ENCODE measurements at regions not wholly inside any gene's neighbourhood (a gene's known extent, or its start where the extent isn't known, plus 50 kb on each side); places are given as distances from the start of the nearest gene placed in this dataset.

DNA sequence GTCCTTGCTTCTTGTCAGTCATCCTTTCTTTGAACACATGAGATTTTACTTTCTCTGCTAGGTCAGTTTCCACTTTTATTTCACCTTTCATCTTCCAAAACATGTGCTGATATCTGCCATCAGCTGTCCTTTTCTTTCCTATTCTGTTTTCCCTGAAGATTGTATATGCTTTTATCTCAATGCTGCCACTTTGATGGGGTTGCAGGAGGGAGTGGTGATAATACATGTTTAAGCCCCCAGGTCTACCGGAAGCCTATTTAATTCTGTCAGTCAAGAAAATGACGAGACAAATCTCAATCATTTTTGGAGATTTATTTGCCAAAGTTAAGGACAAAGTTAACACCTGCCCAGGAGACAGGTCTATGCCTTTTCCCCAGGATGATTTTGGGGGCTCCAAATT, 73.8 kb downstream of the MRPL32 start:
- TF ChIP-seq CTCF (IDR thresholded peaks at IDR 0.05) = no peak
- WGBS (ENCODE audit: insufficient coverage) = 95% methylated on average over 2 of the region's 2 CpGs
- Histone ChIP-seq H3K9me3 (ENCODE audit: control insufficient read depth, insufficient read depth, low read length) (no peaks in the 10 kb centered on the region), H3K4me3 (ENCODE audit: low read length) (no peak overlapping the region), H3K27me3 (ENCODE audit: control insufficient read depth, insufficient read depth, low read length) (no peaks in the 10 kb centered on the region), H3K4me1 (ENCODE audit: control insufficient read depth, insufficient read depth, low read length) (no peaks in the 10 kb centered on the region), H3K36me3 (ENCODE audit: control insufficient read depth, insufficient read depth, low read length) (no peaks in the 10 kb centered on the region), H3K27ac (ENCODE audit: low read length) (no peak overlapping the region)
- Mint-ChIP-seq H3K4me3 (no peak overlapping the region), H3K4me1 (no peaks in the 10 kb centered on the region), H3K27me3 (ENCODE audit: low read depth in 2 of 2) (peaks cover 15% of the 10 kb centered on the region in 2 donors), H3K9me3 (no peaks in the 10 kb centered on the region), H3K27ac (no peak overlapping the region), H3K36me3 (no peaks in the 10 kb centered on the region)
- ATAC-seq (no peak), DNase-seq (no peak)
- intact Hi-C loops (cut with micrococcal nuclease) = no loop called here

DNA sequence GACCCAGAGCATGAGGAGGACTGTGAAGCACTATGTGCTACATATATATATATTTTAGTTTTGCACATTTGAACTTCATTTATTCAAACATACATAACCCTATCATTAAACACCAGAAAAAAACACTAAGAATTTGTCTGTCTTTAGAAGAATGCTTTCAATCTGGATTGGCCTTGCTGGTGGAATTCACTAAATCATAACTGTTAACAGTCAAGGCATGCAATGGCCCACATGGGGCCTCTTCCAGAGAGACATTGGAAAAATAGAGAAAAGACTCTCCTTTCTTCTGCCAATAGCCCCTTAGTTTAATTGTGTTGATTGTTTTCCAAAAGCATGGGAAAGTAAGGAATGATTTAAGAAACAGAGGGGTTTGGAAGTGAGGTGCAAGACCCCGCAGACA, 77.9 kb downstream of the MRPL32 start:
- H3K27ac ChIP-seq (ENCODE audit: low read length) = no peak overlapping the region
- no peak for ATAC-seq
- no peaks in the 10 kb centered on the region for H3K36me3 ChIP-seq (ENCODE audit: control insufficient read depth, insufficient read depth, low read length)
- 100% methylated on average over 1 of the region's 1 CpG for WGBS (ENCODE audit: insufficient coverage)
- H3K27ac Mint-ChIP-seq = no peak overlapping the region
- no peak overlapping the region for H3K4me3 Mint-ChIP-seq
- TF ChIP-seq CTCF (IDR thresholded peaks at IDR 0.05) = no peak
- H3K9me3 Mint-ChIP-seq = peaks cover 2% of the 10 kb centered on the region in 2 donors
- no peaks in the 10 kb centered on the region for H3K36me3 Mint-ChIP-seq
- H3K4me1 ChIP-seq (ENCODE audit: control insufficient read depth, insufficient read depth, low read length) = no peaks in the 10 kb centered on the region
- H3K27me3 ChIP-seq (ENCODE audit: control insufficient read depth, insufficient read depth, low read length) = no peaks in the 10 kb centered on the region
- H3K9me3 ChIP-seq (ENCODE audit: control insufficient read depth, insufficient read depth, low read length) = no peaks in the 10 kb centered on the region
- intact Hi-C loops (cut with micrococcal nuclease) = no loop called here
- no peak for DNase-seq
- peaks cover 18 to 31% of the 10 kb centered on the region in 2 donors for H3K27me3 Mint-ChIP-seq (ENCODE audit: low read depth in 2 of 2)
- no peaks in the 10 kb centered on the region for H3K4me1 Mint-ChIP-seq
- H3K4me3 ChIP-seq (ENCODE audit: low read length) = no peak overlapping the region

- Mint-ChIP-seq H3K4me3 (no peak overlapping the region), H3K36me3 (no peaks in the 10 kb centered on the region), H3K27me3 (ENCODE audit: low read depth in 2 of 2) (peaks cover 18 to 24% of the 10 kb centered on the region in 2 donors), H3K9me3 (peaks cover 2% of the 10 kb centered on the region in 2 donors), H3K27ac (no peak overlapping the region), H3K4me1 (no peaks in the 10 kb centered on the region)
- no peaks in the 10 kb centered on the region for H3K9me3 ChIP-seq (ENCODE audit: control insufficient read depth, insufficient read depth, low read length)
- no peaks in the 10 kb centered on the region for H3K4me1 ChIP-seq (ENCODE audit: control insufficient read depth, insufficient read depth, low read length)
- WGBS (ENCODE audit: insufficient coverage) = 100% methylated on average over 2 of the region's 2 CpGs
- TF ChIP-seq CTCF (IDR thresholded peaks at IDR 0.05) = no peak
- DNase-seq = no peak
- no peaks in the 10 kb centered on the region for H3K36me3 ChIP-seq (ENCODE audit: control insufficient read depth, insufficient read depth, low read length)
- no peaks in the 10 kb centered on the region for H3K27me3 ChIP-seq (ENCODE audit: control insufficient read depth, insufficient read depth, low read length)
- H3K4me3 ChIP-seq (ENCODE audit: low read length) = no peak overlapping the region
- intact Hi-C loops (cut with micrococcal nuclease) = no loop called here
- no peak for ATAC-seq
- H3K27ac ChIP-seq (ENCODE audit: low read length) = no peak overlapping the region
These were observed 79.7 kb downstream of the MRPL32 start for GRCh38 chr7:43011879-43012278.

GRCh38 chr7:43014406-43014805, 82.2 kb downstream of the MRPL32 start:
- no peaks in the 10 kb centered on the region for H3K4me1 ChIP-seq (ENCODE audit: control insufficient read depth, insufficient read depth, low read length)
- no peak for TF ChIP-seq CTCF (IDR thresholded peaks at IDR 0.05)
- 88% methylated on average over 4 of the region's 4 CpGs for WGBS (ENCODE audit: insufficient coverage)
- no peaks in the 10 kb centered on the region for H3K36me3 ChIP-seq (ENCODE audit: control insufficient read depth, insufficient read depth, low read length)
- peaks cover 2% of the 10 kb centered on the region in 2 donors for H3K9me3 Mint-ChIP-seq
- H3K27me3 ChIP-seq (ENCODE audit: control insufficient read depth, insufficient read depth, low read length) = no peaks in the 10 kb centered on the region
- H3K4me1 Mint-ChIP-seq = no peaks in the 10 kb centered on the region
- H3K4me3 ChIP-seq (ENCODE audit: low read length) = no peak overlapping the region
- no peak for ATAC-seq
- H3K27me3 Mint-ChIP-seq (ENCODE audit: low read depth in 2 of 2) = peaks cover 24 to 37% of the 10 kb centered on the region in 2 donors
- no peaks in the 10 kb centered on the region for H3K9me3 ChIP-seq (ENCODE audit: control insufficient read depth, insufficient read depth, low read length)
- DNase-seq = no peak
- no peak overlapping the region for H3K27ac Mint-ChIP-seq
- intact Hi-C loops (cut with micrococcal nuclease) = no loop called here
- H3K36me3 Mint-ChIP-seq = no peaks in the 10 kb centered on the region
- H3K27ac ChIP-seq (ENCODE audit: low read length) = no peak overlapping the region
- H3K4me3 Mint-ChIP-seq = no peak overlapping the region

All from natural killer cell (primary cell).